ENCODE measurements at regions not wholly inside any gene's neighbourhood (a gene's known extent, or its start where the extent isn't known, plus 50 kb on each side); places are given as distances from the start of the nearest gene placed in this dataset.

DNA sequence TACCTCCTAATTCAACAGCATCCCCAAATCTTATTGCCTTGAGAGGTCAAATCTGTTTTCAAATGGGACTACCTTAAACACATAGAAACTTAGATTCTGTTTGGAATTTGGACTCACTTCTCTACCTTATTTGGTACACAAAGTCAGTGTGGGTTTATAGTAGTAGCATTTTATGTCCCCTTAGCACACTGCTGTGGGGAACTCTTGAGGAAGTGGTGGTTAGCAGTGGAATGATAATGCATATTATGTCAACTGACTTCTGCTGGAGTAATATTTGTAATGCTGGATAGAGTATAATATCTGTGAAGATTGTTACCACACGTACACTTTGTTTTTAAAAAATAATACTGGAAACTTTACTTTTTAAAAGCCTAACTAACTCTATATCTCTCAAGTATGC lies 386.3 kb downstream of the NDFIP2 start:
- Histone ChIP-seq H3K79me1 (ENCODE audit: insufficient read depth, low read depth, low read length, poor library complexity, severe bottlenecking) (no peaks in the 10 kb centered on the region), H3K4me1 (ENCODE audit: insufficient read depth, low read length) (peaks cover 4% of the 10 kb centered on the region; the same call in 1 of the 2 replicates), H4K20me1 (ENCODE audit: control insufficient read depth, insufficient read depth, insufficient read length) (no peaks in the 10 kb centered on the region), H3K27ac (ENCODE audit: insufficient read length, low read depth, low read length) (no peak overlapping the region), H3K9me3 (ENCODE audit: control insufficient read depth, low read depth, low read length) (no peaks in the 10 kb centered on the region), H2BK12ac (ENCODE audit: insufficient read length, low read depth, low read length) (no peak overlapping the region), H3K27me3 (ENCODE audit: insufficient read depth, low read length) (no peaks in the 10 kb centered on the region), H2BK20ac (ENCODE audit: low read depth, low read length, poor library complexity, severe bottlenecking) (no peak overlapping the region), H4K91ac (ENCODE audit: insufficient read length, low read depth, low read length) (no peak overlapping the region), H3K56ac (ENCODE audit: insufficient read length, low read depth, low read length) (no peak overlapping the region), H2BK15ac (ENCODE audit: low read depth, low read length) (no peak overlapping the region), H3K79me2 (ENCODE audit: insufficient read depth, low read length) (no peaks in the 10 kb centered on the region), H4K5ac (ENCODE audit: insufficient read length, low read depth, low read length) (no peak overlapping the region), H3K23me2 (ENCODE audit: insufficient read length, low read depth, low read length, poor library complexity, severe bottlenecking) (no peaks in the 10 kb centered on the region), H3K14ac (ENCODE audit: insufficient read depth, low read length) (no peak overlapping the region), H3T11ph (ENCODE audit: low read length) (no peak overlapping the region), H3K18ac (ENCODE audit: insufficient read length, low read depth, low read length) (no peak overlapping the region), H3K4me2 (ENCODE audit: insufficient read depth, insufficient read length, low read length) (no peak overlapping the region), H2AK5ac (ENCODE audit: insufficient read length, low read length) (no peak overlapping the region), H2BK120ac (ENCODE audit: low read depth, low read length, poor library complexity, severe bottlenecking) (no peak overlapping the region), H3K4ac (ENCODE audit: low read depth, low read length) (no peak overlapping the region), H3K9ac (ENCODE audit: extremely low read depth, insufficient read length, low read length) (no peak overlapping the region), H2AFZ (ENCODE audit: low read length) (no peak overlapping the region), H3K23ac (ENCODE audit: insufficient read length, low read depth, low read length) (no peak overlapping the region), H4K8ac (replicated peaks; ENCODE audit: insufficient read length, low read depth, low read length) (no peak overlapping the region), H2BK5ac (ENCODE audit: insufficient read length, low read length) (no peak overlapping the region)
- Mint-ChIP-seq H3K27ac (no peak overlapping the region), H3K4me3 (no peak overlapping the region), H3K4me1 (peaks cover 20 to 23% of the 10 kb centered on the region in 2 experiments), H3K36me3 (ENCODE audit: insufficient read depth in 1 of 3, low read depth in 3 of 3) (no peaks in the 10 kb centered on the region), H3K27me3 (ENCODE audit: low read depth) (no peaks in the 10 kb centered on the region), H3K9me3 (no peaks in the 10 kb centered on the region)
- DNase-seq = no peak
- no CpG with 5 or more reads among the region's 1 CpG for WGBS (ENCODE audit: extremely low coverage, insufficient read length, low lambda C conversion rate)
- TF ChIP-seq, protein P1, sequence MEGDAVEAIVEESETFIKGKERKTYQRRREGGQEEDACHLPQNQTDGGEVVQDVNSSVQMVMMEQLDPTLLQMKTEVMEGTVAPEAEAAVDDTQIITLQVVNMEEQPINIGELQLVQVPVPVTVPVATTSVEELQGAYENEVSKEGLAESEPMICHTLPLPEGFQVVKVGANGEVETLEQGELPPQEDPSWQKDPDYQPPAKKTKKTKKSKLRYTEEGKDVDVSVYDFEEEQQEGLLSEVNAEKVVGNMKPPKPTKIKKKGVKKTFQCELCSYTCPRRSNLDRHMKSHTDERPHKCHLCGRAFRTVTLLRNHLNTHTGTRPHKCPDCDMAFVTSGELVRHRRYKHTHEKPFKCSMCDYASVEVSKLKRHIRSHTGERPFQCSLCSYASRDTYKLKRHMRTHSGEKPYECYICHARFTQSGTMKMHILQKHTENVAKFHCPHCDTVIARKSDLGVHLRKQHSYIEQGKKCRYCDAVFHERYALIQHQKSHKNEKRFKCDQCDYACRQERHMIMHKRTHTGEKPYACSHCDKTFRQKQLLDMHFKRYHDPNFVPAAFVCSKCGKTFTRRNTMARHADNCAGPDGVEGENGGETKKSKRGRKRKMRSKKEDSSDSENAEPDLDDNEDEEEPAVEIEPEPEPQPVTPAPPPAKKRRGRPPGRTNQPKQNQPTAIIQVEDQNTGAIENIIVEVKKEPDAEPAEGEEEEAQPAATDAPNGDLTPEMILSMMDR (conservative IDR thresholded peaks at IDR 0.05) = no peak
